NCI-H2196 treated with DMSO at 0.1 percent for 48 hours (cell line): ENCODE measurements at regions not wholly inside any gene's neighbourhood (a gene's known extent, or its start where the extent isn't known, plus 50 kb on each side); places are given as distances from the start of the nearest gene placed in this dataset.
"Not testable (repeated sequence)": the region's sequence is repeated elsewhere in the genome, so short reads cannot be mapped to it uniquely, and the experiment has no call there.

Experiments
- DNase-seq: peaks from one replicate; lab custom pipeline; 2025; ENCODE audit not compliant: unreplicated experiment; lab: John Stamatoyannopoulos, UW

GRCh38 chr5:36462295-36463021 is 143.9 kb upstream of the SLC1A3 start:
- no peak for DNase-seq

DNA sequence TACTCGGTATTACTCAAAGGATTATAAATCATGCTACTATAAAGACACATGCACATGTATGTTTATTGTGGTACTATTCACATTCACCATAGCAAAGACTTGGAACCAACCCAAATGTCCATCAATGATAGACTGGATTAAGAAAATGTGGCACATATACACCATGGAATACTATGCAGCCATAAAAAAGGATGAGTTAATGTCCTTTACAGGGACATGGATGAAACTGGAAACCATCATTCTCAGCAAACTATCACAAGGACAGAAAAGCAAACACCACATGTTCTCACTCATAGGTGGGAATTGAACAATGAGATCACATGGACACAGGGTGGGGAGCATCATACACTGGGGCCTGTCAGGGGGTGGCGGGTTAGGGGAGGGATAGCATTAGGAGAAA is 130.5 kb upstream of the SLC1A3 start:
- not testable (repeated sequence) for DNase-seq

- DNase-seq: no peak
These were observed 127.6 kb upstream of the SLC1A3 start for GRCh38 chr5:36478646-36479317.

DNA sequence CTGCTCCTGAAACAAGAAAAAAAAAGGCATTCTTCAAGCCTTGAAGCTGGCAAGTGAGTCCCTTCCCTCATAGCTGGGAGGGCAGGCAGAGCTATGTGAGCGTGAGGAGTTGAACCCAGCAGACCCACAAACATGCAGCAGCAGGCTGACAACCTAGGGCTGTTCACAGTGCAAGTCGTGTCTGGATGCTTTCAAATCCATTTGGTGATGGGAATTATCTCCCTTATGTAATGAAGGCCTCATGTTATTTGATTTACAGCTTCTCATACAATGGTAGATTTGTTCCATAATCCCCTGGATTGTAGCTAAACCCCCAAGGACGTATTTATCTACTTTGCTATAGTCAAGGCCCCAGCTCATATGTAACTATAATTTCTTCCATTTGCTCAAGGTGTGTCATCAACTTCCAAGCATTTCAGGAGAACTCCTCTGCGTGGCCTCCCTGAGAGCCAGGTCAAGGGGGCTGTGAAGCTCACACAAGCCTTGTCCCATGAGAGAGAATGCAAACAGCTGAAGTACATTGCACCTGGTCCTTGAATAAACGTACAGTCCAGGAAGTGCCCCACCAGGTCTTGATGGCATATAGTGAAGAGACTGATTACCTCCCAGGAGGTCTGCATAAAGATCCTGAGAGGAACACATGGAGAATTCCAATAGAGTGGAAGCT is 124.8 kb upstream of the SLC1A3 start:
- DNase-seq: no peak

DNA sequence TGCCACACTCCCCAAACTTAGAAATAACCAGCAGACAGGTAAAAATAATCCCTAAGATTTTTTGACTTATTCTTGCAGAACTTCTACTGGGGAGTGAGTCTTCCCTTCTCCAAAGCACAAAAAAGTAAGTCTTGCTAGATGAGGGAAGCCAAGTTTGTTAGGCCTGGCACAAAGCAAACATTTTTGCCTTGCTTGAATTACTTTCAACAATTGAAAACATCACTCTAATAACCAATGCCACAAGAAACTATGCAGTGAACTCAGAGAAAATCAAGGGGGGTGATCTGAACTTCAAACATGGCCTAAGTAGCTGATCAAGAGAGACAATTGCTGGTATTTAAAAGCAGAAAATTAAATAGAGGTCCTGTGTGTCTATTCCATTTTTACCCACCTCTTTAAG is 123.6 kb upstream of the SLC1A3 start:
- DNase-seq: no peak

DNA sequence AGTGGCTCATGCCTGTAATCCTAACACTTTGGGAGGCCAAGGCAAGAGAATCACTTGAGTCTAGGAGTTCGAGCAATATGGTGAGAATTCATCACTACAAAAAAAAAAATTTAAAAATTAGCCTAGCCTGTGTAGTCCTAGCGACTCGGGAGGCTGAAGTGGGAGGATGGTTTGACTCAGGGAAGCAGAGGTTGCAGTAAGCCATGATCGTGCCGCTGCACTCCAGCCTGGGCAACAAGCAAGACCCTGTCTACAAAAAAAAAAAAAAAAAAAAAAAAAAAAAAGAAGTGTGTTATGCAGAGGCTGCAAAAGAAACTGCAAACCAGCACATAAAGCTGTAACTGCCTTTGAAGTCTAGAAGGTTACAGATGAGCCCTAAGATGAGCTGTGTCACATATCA is 116.9 kb upstream of the SLC1A3 start:
- no peak for DNase-seq

DNA sequence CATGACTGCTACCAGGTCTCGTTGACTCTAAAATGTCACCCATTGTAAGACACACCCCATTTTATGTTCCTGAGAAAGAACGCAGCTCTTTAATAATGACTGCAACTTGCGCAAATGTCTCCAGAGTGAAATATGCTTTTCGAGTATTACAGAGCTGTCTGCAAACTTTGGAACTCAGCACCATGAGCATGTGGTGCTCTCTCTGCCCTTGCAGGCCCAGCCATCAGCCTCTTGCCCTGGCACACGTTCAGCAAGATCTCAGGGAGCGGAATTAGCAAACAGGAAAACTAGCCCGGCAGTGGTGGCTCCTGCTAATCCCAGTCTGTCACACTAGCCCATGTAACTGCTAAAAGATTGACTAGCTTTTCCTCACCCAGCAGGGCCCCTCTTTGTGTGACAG is 114.5 kb upstream of the SLC1A3 start:
- no peak for DNase-seq

DNA sequence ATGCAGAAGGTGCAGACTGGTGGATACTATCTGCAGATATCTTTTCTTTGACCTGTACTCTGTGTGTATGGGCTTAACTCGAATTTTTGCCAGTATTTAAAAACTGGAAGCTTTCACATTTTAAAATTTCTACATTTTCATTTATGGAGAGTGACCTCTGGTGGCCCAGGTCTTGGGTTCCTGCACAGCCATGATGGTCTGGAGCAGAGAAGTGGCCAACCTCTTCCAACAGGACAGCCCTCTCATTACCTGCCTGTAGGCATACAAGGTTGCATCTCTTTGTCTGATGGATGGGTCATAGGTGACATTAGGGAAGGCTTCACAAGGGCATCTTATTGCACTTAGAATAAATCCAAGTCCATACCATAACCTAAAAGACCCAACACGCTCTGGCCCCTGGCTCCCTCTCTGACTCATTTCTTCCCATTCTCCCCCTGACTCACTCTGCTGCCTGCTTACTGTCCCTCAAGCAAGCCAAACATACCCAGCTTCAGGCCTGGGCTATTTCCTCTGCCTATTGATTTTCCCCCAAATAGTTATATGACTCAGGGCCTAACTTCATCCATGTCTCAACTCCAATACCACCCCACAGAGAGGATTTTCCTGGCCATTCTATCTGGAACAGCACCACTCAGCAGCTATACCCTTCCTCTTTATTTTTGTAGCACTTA is 113.3 kb upstream of the SLC1A3 start:
- no peak for DNase-seq

DNA sequence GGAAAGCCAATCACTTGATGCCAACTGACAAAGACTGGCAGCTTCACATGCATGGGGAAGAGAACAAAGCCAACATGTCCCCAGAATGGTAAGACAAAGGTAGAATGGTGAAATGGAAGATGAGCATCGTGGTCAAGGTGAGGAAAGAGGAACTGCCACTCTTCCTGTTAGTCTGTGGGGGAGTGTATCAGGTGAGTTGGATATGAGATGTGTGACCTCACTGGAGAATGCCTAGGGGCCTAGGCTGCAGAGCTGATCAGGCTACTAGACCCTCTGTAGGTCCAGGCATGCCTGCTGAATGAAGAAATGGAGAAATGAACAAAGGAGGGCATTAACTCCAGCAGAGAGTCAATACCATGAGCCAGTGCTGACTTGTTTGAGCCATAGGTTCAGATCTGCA is 112.4 kb upstream of the SLC1A3 start:
- DNase-seq: no peak

GRCh38 chr5:36494841-36495601 is 111.4 kb upstream of the SLC1A3 start:
- DNase-seq: no peak

- DNase-seq: no peak
These were observed 110.8 kb upstream of the SLC1A3 start for GRCh38 chr5:36495611-36496010.

GRCh38 chr5:36496471-36496870 is 109.9 kb upstream of the SLC1A3 start:
- DNase-seq: no peak

DNA sequence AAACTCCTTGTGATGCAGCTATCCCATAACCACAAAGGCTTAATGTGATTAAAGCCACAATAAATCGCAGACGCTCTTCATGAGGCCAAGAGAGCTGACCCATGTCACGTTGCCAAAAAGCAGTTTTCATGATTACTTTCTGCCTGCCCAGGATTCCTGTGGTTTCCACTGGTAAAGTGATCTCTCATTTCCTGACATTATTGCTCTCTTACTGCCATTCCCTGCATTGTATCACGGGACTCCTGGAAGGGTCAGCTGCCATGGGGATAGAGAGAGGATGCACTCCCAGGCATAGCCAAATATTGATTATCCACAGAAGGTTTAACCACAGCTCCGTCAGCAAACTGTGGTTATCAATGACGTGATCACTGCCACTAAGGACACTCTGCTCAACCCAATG is 103.8 kb upstream of the SLC1A3 start:
- peak; percentile 11 for DNase-seq

GRCh38 chr5:36505021-36505420 is 101.4 kb upstream of the SLC1A3 start:
- no peak for DNase-seq

DNA sequence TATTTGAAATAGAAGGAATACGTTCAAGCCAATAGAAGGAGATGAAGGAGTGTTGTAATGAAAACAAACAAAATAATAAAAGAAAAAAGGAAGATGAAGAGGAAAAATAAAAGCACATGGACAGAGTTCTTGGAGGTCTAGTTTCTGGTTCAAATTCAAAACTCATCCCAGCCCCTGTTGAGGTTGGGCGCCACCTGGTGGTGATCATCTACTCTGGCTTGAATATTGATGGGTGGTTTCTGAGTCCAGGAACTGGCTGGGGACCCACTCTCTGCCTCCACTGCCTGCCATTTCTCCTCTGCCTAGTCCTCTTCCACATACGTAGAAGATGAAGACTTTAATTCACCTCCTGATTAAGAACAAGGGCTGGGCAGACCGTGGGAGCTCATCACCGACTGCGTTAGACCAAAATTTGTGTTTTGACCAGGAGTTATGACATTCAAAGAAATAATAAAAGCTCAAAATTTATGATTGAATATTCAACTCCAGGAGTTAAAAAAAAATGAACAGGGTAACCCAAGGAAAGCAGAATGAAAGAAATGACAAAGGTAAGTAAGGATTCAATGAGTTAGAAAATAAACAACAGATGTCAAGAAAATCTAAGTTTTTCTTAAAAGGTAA is 99.0 kb upstream of the SLC1A3 start:
- DNase-seq: peak; percentile 41

DNA sequence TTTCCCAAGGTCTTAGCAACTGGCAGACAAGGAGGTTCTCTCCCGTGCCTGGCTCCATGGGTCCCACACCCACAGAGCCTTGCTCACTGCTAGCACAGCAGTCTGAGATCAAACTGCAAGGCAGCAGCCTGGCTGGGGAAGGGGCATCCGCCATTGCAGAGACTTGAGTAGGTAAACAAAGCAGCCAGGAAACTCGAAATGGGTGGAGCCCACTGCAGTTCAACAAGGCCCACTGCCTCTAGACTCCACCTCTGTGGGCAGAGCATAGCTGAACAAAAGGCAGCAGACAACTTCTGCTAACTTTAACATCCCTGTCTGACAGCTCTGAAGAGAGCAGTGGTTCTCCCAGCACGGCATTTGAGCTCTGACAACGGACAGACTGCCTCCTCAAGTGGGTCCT is 98.1 kb upstream of the SLC1A3 start:
- not testable (repeated sequence) for DNase-seq

- not testable (repeated sequence) for DNase-seq
These were observed 92.8 kb upstream of the SLC1A3 start for GRCh38 chr5:36513647-36514046.

DNA sequence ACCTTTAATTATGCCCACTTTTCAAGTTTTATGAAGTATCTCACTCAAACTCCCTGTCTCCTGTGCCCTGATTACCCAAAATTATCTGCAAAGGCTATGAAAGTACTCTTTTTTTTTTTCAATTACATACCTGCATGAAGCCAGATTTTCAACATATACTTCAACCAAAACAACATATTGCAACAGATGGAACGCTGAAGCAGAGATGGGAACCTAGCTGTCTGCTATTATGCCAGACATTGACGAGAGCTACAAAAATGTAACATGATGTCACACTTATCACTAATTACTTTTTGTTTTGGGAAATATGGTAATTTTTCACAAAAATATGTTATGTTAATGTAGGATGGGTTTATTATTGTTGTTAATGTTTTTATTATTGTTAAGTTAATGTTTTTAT is 86.5 kb upstream of the SLC1A3 start:
- DNase-seq: no peak

- DNase-seq: no peak
These were observed 85.2 kb upstream of the SLC1A3 start for GRCh38 chr5:36521219-36521618.
